K562 (cell line): ENCODE measurements at regions not wholly inside any gene's neighbourhood (a gene's known extent, or its start where the extent isn't known, plus 50 kb on each side); places are given as distances from the start of the nearest gene placed in this dataset.

ENCODE experiments used
- MCM2 ChIP-seq: fragments of 450-650 bp; IDR thresholded peaks from 2 replicates; pipeline ENCODE4 v1.6.1; 2017; ENCODE audit warnings: low read depth, mild to moderate bottlenecking
- MYC ChIP-seq, 2 experiments: fragments of 250-450 bp in 1 of 2; sonication (Bioruptor Pico) in 1 of 2; IDR thresholded peaks; 2 replicates each; pipeline versions ENCODE4 v1.5.1 to v1.6.1; 2012 to 2021; ENCODE audit warnings: low read depth in 2 of 2, borderline replicate concordance in 1 of 2, improper control_type of control experiment in 1 of 2, low read length in 1 of 2, mild to moderate bottlenecking in 1 of 2, moderate library complexity in 1 of 2
- NR3C1 ChIP-seq: sonication (generic); formaldehyde crosslinking; IDR thresholded peaks from 2 replicates; pipeline ENCODE4 v1.8.1; 2022; ENCODE audit warnings: missing genetic modification reagents
- RCOR1 ChIP-seq, 2 experiments: IDR thresholded peaks; 2 replicates each; pipeline ENCODE4 v1.6.1; 2012; ENCODE audit warnings: low read depth in 2 of 2, low read length in 2 of 2, borderline replicate concordance in 1 of 2, improper control_type of control experiment in 1 of 2
- REST ChIP-seq, 2 experiments: fragments of 450-650 bp; formaldehyde crosslinking in 1 of 2; IDR thresholded peaks; 2 replicates each; pipeline versions ENCODE4 v1.4.0 to v1.6.1; 2014 to 2020; ENCODE audit warnings: mild to moderate bottlenecking in 2 of 2, borderline replicate concordance in 1 of 2, low read depth in 1 of 2
- TCF15 ChIP-seq: fragments of 250-450 bp; sonication (Bioruptor Pico); IDR thresholded peaks from 2 replicates; pipeline ENCODE4 v1.8.0; 2022; ENCODE audit warnings: moderate library complexity, mild to moderate bottlenecking, inconsistent platforms
- TF ChIP-seq, protein P1 (sequence below), 3 experiments: IDR thresholded peaks in 2 of 3; conservative IDR thresholded peaks in 1 of 3; 2 replicates each; pipeline ENCODE4 v1.5.1; 2011 to 2012; ENCODE audit warnings: low read length in 3 of 3, mild to moderate bottlenecking in 3 of 3, control low read depth in 2 of 3, improper control_type of control experiment in 1 of 3, inconsistent platforms in 1 of 3, low read depth in 1 of 3, mixed read lengths in 1 of 3, moderate library complexity in 1 of 3; ENCODE audit not compliant: insufficient read depth in 2 of 3

- peak; percentile 48; the same call in 1 of the 2 replicates for TF ChIP-seq REST (IDR thresholded peaks at IDR 0.05; ENCODE audit: borderline replicate concordance)
- TF ChIP-seq REST (CRISPR knock-in tag; IDR thresholded peaks at IDR 0.05; ENCODE audit: low read depth) = no peak
- TF ChIP-seq TCF15 (CRISPR knock-in tag) = no peak
- TF ChIP-seq NR3C1 (CRISPR knock-in tag) = no peak
- TF ChIP-seq, protein P1, sequence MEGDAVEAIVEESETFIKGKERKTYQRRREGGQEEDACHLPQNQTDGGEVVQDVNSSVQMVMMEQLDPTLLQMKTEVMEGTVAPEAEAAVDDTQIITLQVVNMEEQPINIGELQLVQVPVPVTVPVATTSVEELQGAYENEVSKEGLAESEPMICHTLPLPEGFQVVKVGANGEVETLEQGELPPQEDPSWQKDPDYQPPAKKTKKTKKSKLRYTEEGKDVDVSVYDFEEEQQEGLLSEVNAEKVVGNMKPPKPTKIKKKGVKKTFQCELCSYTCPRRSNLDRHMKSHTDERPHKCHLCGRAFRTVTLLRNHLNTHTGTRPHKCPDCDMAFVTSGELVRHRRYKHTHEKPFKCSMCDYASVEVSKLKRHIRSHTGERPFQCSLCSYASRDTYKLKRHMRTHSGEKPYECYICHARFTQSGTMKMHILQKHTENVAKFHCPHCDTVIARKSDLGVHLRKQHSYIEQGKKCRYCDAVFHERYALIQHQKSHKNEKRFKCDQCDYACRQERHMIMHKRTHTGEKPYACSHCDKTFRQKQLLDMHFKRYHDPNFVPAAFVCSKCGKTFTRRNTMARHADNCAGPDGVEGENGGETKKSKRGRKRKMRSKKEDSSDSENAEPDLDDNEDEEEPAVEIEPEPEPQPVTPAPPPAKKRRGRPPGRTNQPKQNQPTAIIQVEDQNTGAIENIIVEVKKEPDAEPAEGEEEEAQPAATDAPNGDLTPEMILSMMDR (IDR thresholded peaks at IDR 0.05 in 2 of 3, conservative IDR thresholded peaks at IDR 0.05 in 1 of 3; ENCODE audit: insufficient read depth in 2 of 3, low read depth in 1 of 3, low read length in 3 of 3) = peak; percentile 18 to 48 (median 19); a peak in 3 of 6 replicates
- 0 out of 2 replicates have a peak, but pooled peaks have one; percentile 39 for TF ChIP-seq MYC (IDR thresholded peaks at IDR 0.05; ENCODE audit: low read depth, low read length)
- TF ChIP-seq MYC (CRISPR knock-in tag; IDR thresholded peaks at IDR 0.05; ENCODE audit: borderline replicate concordance, low read depth) = no peak
- TF ChIP-seq RCOR1 (IDR thresholded peaks at IDR 0.05; ENCODE audit: borderline replicate concordance in 1 of 2, low read depth in 2 of 2, low read length in 2 of 2) = 0 out of 4 replicates have a peak, but pooled peaks of 1 of the 2 experiments have one; percentile 8
- no peak for TF ChIP-seq MCM2
Measured at GRCh38 chr4:126790633-126791032, 842.1 kb upstream of the INTU start (continued).
